Caco-2 (cell line): ENCODE measurements at regions not wholly inside any gene's neighbourhood (a gene's known extent, or its start where the extent isn't known, plus 50 kb on each side); places are given as distances from the start of the nearest gene placed in this dataset.

ENCODE experiments used
- BruUV-seq: library from RNA; stranded (reverse); fragments of 400-500 nt; replicated peaks from 2 replicates; lab custom pipeline; 2021; lab: Mats Ljungman, UMichigan
- CTCF ChIA-PET: fragments of 300-600 bp; sonication (Branson Sonifier 250); formaldehyde crosslinking; loops from one replicate; lab custom pipeline; 2022; ENCODE audit warnings: antibody characterized with exemption; lab: Charles Lee
- POLR2A ChIA-PET: fragments of 300-600 bp; sonication (Branson Sonifier 250); formaldehyde crosslinking; loops from one replicate; lab custom pipeline; 2022; ENCODE audit warnings: antibody characterized with exemption; lab: Charles Lee
- DNase-seq, 2 experiments: peaks; one replicate each; pipeline versions ENCODE4 v3.0.0 to v3.0.0-alpha.2; 2020 to 2022
- H3K27me3 ChIP-seq: replicated peaks from 2 replicates; pipeline ENCODE4 v1.6.0; 2011; ENCODE audit warnings: low read length; ENCODE audit not compliant: control insufficient read depth, insufficient read depth
- H3K36me3 ChIP-seq: 2 replicates; pipeline ENCODE4 v1.5.1; 2011; ENCODE audit warnings: low read length; ENCODE audit not compliant: control insufficient read depth, insufficient read depth
- H3K4me1 ChIP-seq: fragments of 250-450 bp; sonication (Bioruptor Pico); 2 replicates; pipeline ENCODE4 v1.5.1; 2020; ENCODE audit warnings: mild to moderate bottlenecking
- H3K4me3 ChIP-seq: 2 replicates; pipeline ENCODE4 v1.5.1; 2011; ENCODE audit warnings: low read depth, mild to moderate bottlenecking, control low read depth, low read length
- H3K9me3 ChIP-seq: fragments of 250-450 bp; sonication (Bioruptor Pico); 2 replicates; pipeline ENCODE4 v1.5.1; 2020; ENCODE audit warnings: mild to moderate bottlenecking, moderate library complexity
- H3K27ac Mint-ChIP-seq: one replicate; pipeline ENCODE4 v1.8.0; 2022; ENCODE audit warnings: mixed read lengths; ENCODE audit not compliant: unreplicated experiment
- H3K27me3 Mint-ChIP-seq: one replicate; pipeline ENCODE4 v1.8.0; 2022; ENCODE audit warnings: mixed read lengths; ENCODE audit not compliant: insufficient read depth, unreplicated experiment
- H3K36me3 Mint-ChIP-seq: one replicate; pipeline ENCODE4 v1.8.0; 2022; ENCODE audit warnings: mild to moderate bottlenecking, mixed read lengths; ENCODE audit not compliant: insufficient read depth, unreplicated experiment
- H3K4me1 Mint-ChIP-seq: one replicate; pipeline ENCODE4 v1.8.0; 2022; ENCODE audit warnings: low read depth, mixed read lengths; ENCODE audit not compliant: unreplicated experiment
- H3K4me3 Mint-ChIP-seq: one replicate; pipeline ENCODE4 v1.8.0; 2022; ENCODE audit warnings: mild to moderate bottlenecking, moderate library complexity, mixed read lengths; ENCODE audit not compliant: unreplicated experiment
- H3K9me3 Mint-ChIP-seq: one replicate; pipeline ENCODE4 v1.8.0; 2022; ENCODE audit warnings: mixed read lengths; ENCODE audit not compliant: unreplicated experiment
- CTCF ChIP-seq, 2 experiments: fragments of 200-600 bp in 1 of 2; IDR thresholded peaks; 1 replicate in 1 of 2; 2 replicates in 1 of 2; pipeline versions ENCODE4 v1.5.1 to v1.8.0; 2011 to 2022; ENCODE audit warnings: antibody characterized with exemption in 1 of 2, control low read depth in 1 of 2, inconsistent platforms in 1 of 2, low read depth in 1 of 2, low read length in 1 of 2, mild to moderate bottlenecking in 1 of 2, moderate library complexity in 1 of 2; ENCODE audit not compliant: insufficient read depth in 1 of 2, severe bottlenecking in 1 of 2, unreplicated experiment in 1 of 2
- intact Hi-C: fragments of 100-400 bp; cut with micrococcal nuclease; formaldehyde crosslinking; loops from one replicate; pipeline ENCODE4 v1.10.0; 2022; ENCODE audit not compliant: unreplicated experiment

DNA sequence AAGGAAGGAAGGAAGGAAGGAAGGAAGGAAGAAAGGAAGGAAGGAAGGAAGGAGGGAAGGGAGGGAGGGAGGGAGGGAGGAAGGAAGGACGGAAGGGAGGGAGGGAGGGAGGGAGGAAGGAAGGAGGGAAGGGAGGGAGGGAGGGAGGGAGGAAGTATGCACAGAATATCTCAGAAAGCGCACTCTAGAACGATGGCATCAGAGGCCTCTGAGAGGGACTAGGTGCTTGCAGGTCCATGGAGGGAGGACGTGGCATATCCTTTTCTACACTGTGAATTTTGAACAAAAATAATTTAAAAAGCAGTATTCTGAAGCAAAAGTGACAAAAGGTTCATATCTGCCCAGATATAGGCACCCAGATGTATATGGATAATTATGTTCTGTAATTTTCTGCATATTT lies 65.5 kb downstream of the SYF2 start:
- ChIA-PET POLR2A (no interaction called here), CTCF (interaction anchor here (0.6 to 1.6 kb wide), 2 partner anchors 38 to 231 kb away, joined by 3 to 4 read pairs; no protein-coding TSS in a partner anchor)
- peaks cover 32% of the 10 kb centered on the region for H3K4me1 Mint-ChIP-seq
- no peaks in the 10 kb centered on the region; the same call in 1 of the 2 replicates for H3K36me3 ChIP-seq
- H3K27ac Mint-ChIP-seq: peak overlapping the region; percentile 82
- intact Hi-C loops: no loop called here
- no TSS peak for BruUV-seq
- no peak overlapping the region for H3K4me3 Mint-ChIP-seq
- peaks cover 29% of the 10 kb centered on the region for H3K4me1 ChIP-seq
- H3K9me3 ChIP-seq: no peaks in the 10 kb centered on the region
- H3K27me3 Mint-ChIP-seq: no peaks in the 10 kb centered on the region
- no peak for DNase-seq
- peaks cover under 1% of the 10 kb centered on the region for H3K9me3 Mint-ChIP-seq
- no peaks in the 10 kb centered on the region for H3K36me3 Mint-ChIP-seq
- no peaks in the 10 kb centered on the region for H3K27me3 ChIP-seq
- no peak for TF ChIP-seq CTCF (IDR thresholded peaks at IDR 0.05; ENCODE audit: insufficient read depth in 1 of 2, low read depth in 1 of 2, low read length in 1 of 2, severe bottlenecking in 1 of 2, unreplicated experiment in 1 of 2)
- H3K4me3 ChIP-seq: no peak overlapping the region

GRCh38 chr1:25163986-25164385 lies 68.3 kb downstream of the SYF2 start:
- intact Hi-C loops: no loop called here
- peaks cover 9% of the 10 kb centered on the region for H3K9me3 Mint-ChIP-seq
- H3K27me3 Mint-ChIP-seq: no peaks in the 10 kb centered on the region
- TF ChIP-seq CTCF (IDR thresholded peaks at IDR 0.05; ENCODE audit: insufficient read depth in 1 of 2, low read depth in 1 of 2, low read length in 1 of 2, severe bottlenecking in 1 of 2, unreplicated experiment in 1 of 2): no peak
- H3K4me3 Mint-ChIP-seq: no peak overlapping the region
- Histone ChIP-seq H3K4me1 (peaks cover 18% of the 10 kb centered on the region), H3K27me3 (no peaks in the 10 kb centered on the region), H3K9me3 (no peaks in the 10 kb centered on the region), H3K4me3 (no peak overlapping the region), H3K36me3 (no peaks in the 10 kb centered on the region)
- H3K36me3 Mint-ChIP-seq: no peaks in the 10 kb centered on the region
- no peak for DNase-seq
- peaks cover 20% of the 10 kb centered on the region for H3K4me1 Mint-ChIP-seq
- no peak overlapping the region for H3K27ac Mint-ChIP-seq
- CTCF ChIA-PET: no interaction called here
- BruUV-seq: no TSS peak
- POLR2A ChIA-PET: no interaction called here

- H3K27me3 Mint-ChIP-seq: no peaks in the 10 kb centered on the region
- intact Hi-C loops: no loop called here
- Histone ChIP-seq H3K27me3 (no peaks in the 10 kb centered on the region), H3K36me3 (no peaks in the 10 kb centered on the region), H3K9me3 (no peaks in the 10 kb centered on the region), H3K4me1 (peaks cover under 1% of the 10 kb centered on the region), H3K4me3 (no peak overlapping the region)
- POLR2A ChIA-PET: no interaction called here
- CTCF ChIA-PET: no interaction called here
- no peaks in the 10 kb centered on the region for H3K36me3 Mint-ChIP-seq
- peaks cover 7% of the 10 kb centered on the region for H3K4me1 Mint-ChIP-seq
- TF ChIP-seq CTCF (IDR thresholded peaks at IDR 0.05; ENCODE audit: insufficient read depth in 1 of 2, low read depth in 1 of 2, low read length in 1 of 2, severe bottlenecking in 1 of 2, unreplicated experiment in 1 of 2): no peak
- H3K9me3 Mint-ChIP-seq: peaks cover 9% of the 10 kb centered on the region
- no peak overlapping the region for H3K27ac Mint-ChIP-seq
- DNase-seq: no peak
- BruUV-seq: no TSS peak
- H3K4me3 Mint-ChIP-seq: no peak overlapping the region
Observed at GRCh38 chr1:25161981-25162380, 70.3 kb downstream of the SYF2 start.
